HG03378 (cell line): ENCODE measurements at regions not wholly inside any gene's neighbourhood (a gene's known extent, or its start where the extent isn't known, plus 50 kb on each side); places are given as distances from the start of the nearest gene placed in this dataset.

ENCODE experiments used
- ATAC-seq: cut with Tn5 transposase; IDR thresholded peaks from one replicate; pipeline ENCODE4 v1.9.1; 2021; ENCODE audit warnings: mild to moderate bottlenecking, moderate library complexity; ENCODE audit not compliant: unreplicated experiment

GRCh38 chr12:98453492-98453891 lies 61.9 kb upstream of the TMPO start:
- no peak for ATAC-seq

- ATAC-seq, result no peak
These were observed 59.3 kb upstream of the TMPO start for GRCh38 chr12:98456041-98456440.

GRCh38 chr12:98456576-98457573 lies 58.5 kb upstream of the TMPO start:
- no peak for ATAC-seq

- no peak for ATAC-seq
These were observed 51.2 kb upstream of the TMPO start for GRCh38 chr12:98464190-98464589.

GRCh38 chr12:98465505-98465904 lies 49.9 kb upstream of the TMPO start:
- ATAC-seq, result no peak
